GM12801 (cell line): ENCODE measurements at regions not wholly inside any gene's neighbourhood (a gene's known extent, or its start where the extent isn't known, plus 50 kb on each side); places are given as distances from the start of the nearest gene placed in this dataset.

ENCODE experiments used
- CTCF ChIP-seq: IDR thresholded peaks from one replicate; pipeline ENCODE4 v1.5.1; 2011; ENCODE audit warnings: control low read depth; ENCODE audit not compliant: insufficient read length; ENCODE audit errors: extremely low read depth

DNA sequence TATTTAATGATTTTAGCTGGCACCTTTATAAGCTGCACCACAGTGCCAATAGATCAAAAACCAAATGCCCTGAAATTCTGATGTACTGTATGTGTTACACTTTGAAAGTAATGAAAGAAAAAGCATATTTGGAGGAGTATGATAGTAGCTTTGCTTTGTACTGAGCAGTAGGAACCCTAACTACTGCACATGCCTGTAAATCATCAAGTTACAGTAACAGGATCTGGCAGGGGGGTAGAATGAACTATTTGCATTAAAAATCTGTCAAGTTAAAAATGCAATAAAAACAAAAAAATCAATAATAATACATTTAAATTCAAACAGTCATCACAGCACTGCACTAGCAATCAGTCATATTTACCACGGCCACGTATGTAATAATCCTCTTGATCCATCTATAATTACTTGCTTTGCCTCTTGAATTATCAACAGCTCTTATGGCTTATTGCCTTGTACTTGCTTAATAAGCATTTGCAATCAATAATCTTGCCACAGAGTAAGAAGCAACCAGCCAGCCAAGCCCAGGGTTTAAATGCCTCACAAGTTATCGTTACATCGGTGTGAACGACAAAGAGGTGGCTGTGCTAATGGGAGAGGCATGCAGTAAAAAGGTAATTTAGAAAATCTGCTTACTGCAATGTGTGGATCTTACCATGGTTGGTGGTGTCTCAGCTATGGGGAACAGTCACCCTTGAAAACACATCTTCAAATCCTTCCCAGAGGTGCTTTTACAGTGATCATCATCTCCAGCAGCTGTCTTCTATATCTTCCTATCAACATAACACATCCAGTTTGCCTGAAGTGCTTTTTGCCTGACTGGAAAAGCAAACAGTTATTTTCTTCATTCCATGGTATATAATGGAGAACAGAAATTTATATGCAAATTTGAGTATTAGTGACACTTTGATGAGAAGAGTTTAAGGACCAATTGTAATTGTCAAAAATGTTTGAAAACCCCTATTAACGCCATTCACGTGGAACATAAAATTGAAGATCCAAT lies 1812.1 kb upstream of the ADGRL3 start:
- TF ChIP-seq CTCF = no peak

GRCh38 chr4:59393780-59394179 lies 1806.3 kb upstream of the ADGRL3 start:
- TF ChIP-seq CTCF = no peak

GRCh38 chr4:59400334-59400733 lies 1799.8 kb upstream of the ADGRL3 start:
- TF ChIP-seq CTCF = no peak

- TF ChIP-seq CTCF = no peak
Measured at GRCh38 chr4:59409647-59410046, 1790.5 kb upstream of the ADGRL3 start.

- TF ChIP-seq CTCF = no peak
Measured at GRCh38 chr4:59412739-59413138, 1787.4 kb upstream of the ADGRL3 start.

DNA sequence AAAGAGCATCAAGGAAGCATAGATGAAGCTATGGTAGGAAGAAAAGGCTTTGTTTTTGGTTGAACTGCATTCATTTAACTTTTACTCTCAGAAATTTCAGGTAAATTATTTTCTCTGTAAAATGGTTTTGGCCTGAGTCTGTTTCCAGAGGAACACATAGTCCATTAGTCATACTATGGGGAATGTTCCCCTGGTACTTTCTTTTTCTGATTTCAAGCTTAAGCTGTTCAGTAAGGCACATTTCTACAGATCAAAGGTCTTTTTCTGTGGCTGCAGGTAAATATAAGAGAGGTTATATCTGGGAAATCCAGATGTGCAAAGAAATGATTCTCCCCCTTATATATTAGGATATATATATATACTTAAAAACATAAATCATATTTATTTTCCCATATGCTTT lies 1744.4 kb upstream of the ADGRL3 start:
- no peak for TF ChIP-seq CTCF

DNA sequence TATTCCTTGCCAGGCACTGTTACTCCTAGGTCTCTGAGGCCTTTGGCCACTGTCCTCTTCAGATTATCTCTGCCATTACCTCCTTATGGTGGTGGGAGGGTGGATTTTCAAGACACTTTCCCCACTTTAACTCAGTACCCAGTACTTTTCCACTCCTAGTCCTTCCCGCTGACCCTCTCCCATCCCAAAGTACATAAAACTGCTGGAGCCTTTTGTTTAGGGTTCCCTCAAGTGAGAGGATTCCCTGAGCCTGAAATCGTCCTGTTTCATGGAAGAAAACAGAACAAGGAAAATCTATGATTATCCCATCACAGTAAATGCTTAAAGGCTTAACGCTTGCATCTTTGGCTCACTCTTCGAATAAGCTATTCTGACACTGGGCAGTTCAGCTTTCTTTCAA lies 1742.5 kb upstream of the ADGRL3 start:
- no peak for TF ChIP-seq CTCF
